HG02840 (cell line): ENCODE measurements at regions not wholly inside any gene's neighbourhood (a gene's known extent, or its start where the extent isn't known, plus 50 kb on each side); places are given as distances from the start of the nearest gene placed in this dataset.

Source experiments
- ATAC-seq: cut with Tn5 transposase; IDR thresholded peaks from one replicate; pipeline ENCODE4 v1.9.1; 2021; ENCODE audit warnings: mild to moderate bottlenecking, moderate library complexity, moderate number of reproducible peaks; ENCODE audit not compliant: unreplicated experiment, low FRiP score

DNA sequence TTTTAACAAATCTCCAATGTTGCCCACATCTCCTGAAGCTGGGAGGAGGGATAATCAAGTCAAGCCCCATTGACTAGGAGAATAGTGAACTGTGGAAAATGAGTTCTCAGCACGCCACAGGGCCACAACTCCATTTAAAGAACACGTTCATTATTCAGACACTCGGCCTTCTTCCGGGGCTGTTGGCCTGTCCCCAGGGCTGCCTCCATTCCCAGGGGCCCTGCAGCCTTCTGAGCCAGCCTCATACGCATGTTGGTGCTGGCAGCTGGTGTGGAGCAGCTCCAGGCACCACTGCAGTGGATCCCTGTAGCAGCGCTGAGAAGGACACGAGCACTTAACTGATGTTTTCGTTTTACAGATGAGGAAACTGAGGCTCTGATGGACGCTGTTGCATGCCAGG, 87.5 kb upstream of the RCN1 start:
- ATAC-seq = no peak

DNA sequence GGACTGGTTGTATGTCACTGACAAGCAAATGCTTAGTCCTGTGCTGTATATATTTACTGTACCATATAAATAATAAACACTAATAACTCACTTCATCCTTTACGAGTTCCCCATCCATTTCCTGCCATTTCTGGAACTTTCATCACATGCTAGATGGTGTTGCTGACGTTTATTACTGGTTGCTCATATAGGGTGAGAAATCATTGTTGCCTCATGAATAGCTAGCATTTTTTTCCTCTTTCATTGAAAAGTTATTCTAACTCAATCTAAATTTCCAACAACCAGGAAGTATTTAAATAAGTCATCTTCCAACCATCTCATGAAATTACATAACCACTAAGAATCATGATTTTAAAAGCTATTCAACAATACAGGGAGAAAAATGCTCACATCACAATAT, 88.6 kb upstream of the RCN1 start:
- no peak for ATAC-seq

DNA sequence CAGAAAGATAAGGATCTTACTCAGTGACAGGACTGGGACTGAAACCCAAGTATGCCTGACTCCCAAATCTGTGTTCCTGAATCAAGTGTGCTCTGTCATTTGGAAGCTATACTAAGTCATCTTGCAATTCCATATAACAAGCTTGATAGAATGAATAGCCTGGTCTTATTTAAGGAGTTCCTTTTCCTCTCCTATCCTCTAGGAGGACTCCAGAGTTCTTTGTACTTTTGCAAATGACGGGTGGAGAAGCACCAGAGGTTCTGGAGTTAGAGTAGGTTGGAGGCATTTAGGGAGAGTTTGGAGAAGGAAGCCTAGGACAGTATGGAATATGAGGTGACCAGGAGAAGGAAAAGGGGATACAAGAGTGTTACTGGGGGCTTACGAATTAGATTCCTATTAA, 92.9 kb upstream of the RCN1 start:
- ATAC-seq = no peak

DNA sequence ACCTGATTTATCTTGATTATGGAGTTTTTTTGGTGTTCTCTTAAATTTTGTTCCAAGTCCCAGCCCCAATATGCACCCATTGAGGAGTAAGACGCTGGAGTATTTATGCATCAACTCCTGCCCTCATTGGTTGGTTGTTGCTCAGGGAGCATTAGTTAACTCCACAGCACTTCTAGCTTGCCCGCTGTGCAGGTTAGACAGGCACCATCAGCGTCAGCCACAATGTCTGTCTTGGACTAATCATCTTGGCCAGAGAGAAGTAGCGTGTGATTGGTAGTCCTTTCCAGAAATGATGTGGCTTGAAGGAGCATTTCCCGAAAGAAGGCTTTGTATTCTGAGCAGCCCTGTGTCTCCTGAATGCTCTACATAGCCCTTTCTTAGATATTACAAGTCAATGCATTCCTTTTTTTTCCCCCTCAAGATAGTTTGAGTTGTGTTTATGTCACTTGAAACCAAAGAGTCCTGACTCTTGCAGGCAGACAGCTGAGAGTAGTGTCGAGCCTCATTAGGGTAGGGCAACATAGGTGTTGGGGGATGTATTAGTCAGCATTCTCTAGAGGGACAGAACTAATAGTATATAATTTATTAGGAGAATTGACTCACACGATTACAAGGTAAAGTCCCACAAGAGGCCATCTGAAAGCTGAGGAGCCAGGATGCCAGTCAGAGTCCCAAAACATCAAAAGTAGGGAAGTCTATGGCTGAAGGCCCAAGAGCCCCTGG, 94.6 kb upstream of the RCN1 start:
- ATAC-seq = no peak

- peak; percentile 80 for ATAC-seq
Measured at GRCh38 chr11:31995525-31996094, 95.3 kb upstream of the RCN1 start.

- no peak for ATAC-seq
Measured at GRCh38 chr11:31995032-31995431, 95.8 kb upstream of the RCN1 start.

DNA sequence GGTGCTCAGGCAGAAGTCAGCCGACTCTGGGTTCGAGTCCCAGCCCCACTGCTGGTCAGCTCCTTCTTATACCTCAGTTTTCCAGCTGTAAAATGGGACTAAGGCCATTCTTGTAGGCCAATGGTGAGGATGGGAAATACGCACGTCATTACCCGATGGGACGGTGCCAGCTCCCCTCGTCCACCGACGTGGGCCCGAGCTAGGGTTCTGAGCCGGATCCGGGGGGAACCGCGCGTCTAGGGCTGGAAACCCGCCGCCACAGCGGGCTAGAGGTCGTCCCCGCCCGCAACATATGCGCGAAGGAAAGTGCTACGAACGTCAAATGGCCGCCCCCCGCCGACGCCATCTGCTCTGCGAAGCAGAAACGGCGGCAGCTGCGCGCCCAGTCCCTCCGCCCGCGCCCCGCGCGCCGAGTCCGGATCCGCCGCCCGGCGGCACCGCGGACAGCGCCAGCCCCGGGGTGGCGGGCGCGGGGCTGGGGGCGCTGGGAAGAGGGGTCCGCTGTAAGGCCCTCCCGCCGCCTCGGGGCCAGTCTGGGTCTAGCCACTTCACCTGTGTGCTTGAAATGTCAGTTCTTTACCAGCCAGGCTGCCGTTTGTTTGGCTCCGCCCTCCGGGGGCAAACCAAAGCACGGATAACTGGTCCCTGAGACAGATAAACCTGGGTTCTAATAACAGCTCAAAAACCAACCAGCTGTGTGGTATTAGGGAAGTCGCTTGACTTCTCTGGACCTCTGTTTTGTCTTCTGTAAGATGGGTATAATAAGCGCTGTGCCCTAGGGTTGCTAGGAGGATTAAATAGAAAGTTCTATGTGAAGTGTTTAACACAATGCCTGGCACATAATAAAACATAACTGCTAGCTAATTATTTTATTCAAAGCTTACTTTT, 103.5 kb upstream of the RCN1 start:
- ATAC-seq = no peak

DNA sequence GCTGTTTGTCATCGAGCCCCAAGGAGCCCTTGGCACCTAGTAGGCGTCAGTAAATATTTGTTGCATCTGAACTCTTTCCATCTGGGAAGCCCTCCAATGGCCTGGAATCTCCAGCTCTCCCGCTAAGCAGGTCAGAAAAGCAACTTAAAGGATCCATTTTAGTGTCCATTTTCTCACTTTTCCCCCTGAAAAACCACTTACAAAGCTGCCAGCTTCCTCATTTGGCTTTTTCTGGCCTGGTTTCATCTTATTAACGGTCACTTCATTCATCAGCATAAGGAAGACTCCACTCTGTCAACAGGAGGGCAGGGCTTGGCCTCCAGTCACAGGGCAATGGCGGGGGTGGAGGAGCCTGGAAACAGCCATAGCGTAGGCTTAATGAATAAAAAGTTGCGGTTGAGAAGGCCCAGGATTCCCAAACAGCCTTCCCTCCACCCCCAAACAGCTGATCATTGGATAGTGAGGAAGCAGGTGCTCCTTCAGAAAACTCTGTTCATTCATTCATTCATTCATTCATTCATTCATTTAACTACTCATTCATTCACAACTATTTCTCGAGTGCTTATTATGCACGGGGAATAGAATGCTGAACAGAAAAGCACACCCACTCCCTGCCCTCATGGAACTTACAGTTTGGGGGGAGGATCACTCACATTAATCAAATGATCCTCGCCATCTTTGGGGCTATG, 104.5 kb upstream of the RCN1 start:
- no peak for ATAC-seq

DNA sequence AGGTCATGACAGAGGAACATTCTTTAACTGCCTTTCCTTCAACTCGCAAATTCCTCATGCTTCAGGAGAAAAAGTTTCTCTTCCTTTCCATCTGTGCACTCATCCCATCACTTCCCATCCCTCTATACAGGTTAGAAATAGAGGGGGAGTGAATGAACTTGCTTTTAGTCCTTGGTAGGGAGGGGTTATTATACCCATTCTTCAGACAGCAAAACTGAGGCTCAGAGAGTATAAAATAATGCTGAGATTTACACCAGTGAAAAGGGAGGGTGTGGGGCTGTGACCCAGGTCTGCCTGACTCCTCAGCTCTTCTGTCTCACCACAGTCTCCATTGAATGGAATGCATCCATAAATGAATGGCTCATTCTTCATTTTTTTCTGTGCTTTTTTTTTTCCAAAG, 109.4 kb upstream of the RCN1 start:
- ATAC-seq = no peak

- ATAC-seq = no peak
Measured at GRCh38 chr11:31977343-31977742, 113.5 kb upstream of the RCN1 start.

- no peak for ATAC-seq
Measured at GRCh38 chr11:31974366-31975136, 116.3 kb upstream of the RCN1 start.

- ATAC-seq = no peak
Measured at GRCh38 chr11:31973172-31973571, 117.7 kb upstream of the RCN1 start.

DNA sequence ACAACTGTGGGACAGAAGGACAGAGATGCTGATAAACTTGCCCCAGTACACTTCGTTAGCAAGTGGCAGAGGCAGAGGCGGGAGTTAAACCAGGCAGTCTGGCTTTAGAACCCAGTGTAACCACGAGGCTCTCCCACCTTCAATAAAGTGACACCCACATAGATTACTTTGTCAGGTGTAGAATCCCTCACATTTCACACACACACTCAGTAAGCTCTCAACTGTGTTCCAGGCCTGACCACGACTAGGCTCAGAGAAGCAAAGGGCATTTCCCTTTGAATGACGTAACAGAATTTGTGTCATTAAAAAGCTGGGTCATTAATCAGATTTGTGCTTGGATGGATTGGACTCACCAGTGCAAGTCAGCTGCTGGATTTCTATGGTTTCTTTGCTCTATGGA, 118.3 kb upstream of the RCN1 start:
- no peak for ATAC-seq

DNA sequence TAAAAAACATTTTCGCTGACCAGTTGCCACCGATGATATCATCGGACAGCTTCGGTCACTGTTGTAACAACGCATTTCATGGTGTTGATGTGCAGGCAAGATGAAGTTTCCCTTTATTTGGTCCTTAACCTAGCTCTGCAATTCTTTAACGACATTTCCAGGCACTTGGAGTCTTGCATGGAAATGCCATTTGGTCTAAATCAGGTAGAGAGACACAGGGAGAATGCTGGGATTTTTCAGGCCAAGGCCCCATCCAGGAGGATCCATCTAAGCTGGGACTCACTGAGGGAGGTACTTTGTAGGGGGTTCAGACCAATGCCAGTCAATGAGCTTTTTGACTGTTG, 121.5 kb upstream of the RCN1 start:
- ATAC-seq = no peak

GRCh38 chr11:31968461-31969358, 122.2 kb upstream of the RCN1 start:
- ATAC-seq = no peak

DNA sequence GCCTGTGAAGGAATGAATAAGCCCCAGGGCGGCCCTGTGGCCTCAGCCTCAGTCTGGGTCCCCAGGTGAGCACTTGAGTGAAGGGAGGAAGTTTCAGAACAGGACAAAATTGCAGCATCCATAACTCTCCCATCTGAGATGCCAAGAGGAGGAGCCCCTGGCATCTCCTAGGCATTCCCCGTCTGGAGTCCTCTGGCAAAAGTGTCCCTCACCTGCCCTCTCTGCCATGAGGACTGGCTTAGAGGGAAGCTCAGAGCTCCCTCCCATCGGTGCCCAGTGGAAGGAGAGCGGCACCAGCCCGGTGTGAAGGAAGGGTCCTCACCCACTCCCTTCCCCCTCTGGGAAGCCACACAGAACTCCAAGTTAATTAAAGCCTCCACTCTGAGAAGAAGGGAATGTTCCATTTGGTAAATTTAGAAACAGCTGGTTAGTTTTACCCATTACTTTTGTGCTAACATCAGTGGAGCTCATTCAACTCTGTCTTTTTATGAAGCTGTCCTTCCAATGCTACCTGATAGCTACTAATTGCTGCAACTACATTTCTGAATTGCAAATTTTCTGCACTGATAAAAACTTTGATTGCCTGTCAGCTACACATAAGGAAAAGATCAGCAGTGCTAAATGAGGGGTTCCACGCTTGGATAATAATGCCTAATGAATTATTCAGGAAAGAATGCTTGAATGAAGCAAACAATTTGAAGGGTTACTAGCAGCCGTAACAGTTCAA, 123.3 kb upstream of the RCN1 start:
- ATAC-seq = no peak

- no peak for ATAC-seq
Measured at GRCh38 chr11:31966846-31967245, 124.0 kb upstream of the RCN1 start.

DNA sequence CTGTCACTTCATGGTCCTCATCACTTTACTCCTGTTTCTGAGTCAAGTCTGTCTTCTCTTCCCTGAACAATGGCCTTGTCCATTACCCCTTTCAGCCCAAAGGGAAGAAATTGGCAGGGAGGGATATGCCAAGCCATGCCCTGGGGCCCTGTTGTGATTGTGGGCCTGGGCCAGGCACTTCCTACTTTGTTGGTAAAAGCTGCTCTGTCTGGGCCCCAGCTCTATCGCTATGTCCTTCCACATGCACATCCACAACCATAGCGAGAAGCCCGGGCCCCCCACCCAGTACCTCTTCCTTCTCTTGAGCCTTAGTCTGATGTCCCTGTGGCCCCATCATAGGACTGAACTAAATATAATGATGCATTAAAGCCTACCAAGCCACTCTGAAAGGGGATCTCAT, 126.7 kb upstream of the RCN1 start:
- no peak for ATAC-seq

DNA sequence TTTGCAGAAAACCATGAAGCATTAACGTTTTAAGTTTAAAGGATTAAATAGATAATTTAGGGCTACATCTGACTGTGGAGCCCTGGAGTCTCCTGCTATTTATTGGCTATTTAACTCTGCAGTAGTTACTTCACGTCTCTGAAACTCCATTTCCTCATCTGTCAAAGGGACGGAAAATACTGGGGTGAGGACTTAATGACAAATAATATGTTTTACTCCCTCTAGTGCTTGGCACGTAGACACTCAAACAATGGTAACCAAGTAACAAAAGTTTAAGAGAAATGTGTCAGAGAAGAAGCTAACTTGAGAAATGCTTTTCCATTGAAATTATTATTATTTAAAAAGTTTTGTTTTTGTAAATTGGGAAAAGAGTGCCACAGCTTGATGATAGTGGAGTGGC, 130.7 kb upstream of the RCN1 start:
- no peak for ATAC-seq
